ENCODE measurements at regions not wholly inside any gene's neighbourhood (a gene's known extent, or its start where the extent isn't known, plus 50 kb on each side); places are given as distances from the start of the nearest gene placed in this dataset.
"Not testable (repeated sequence)": the region's sequence is repeated elsewhere in the genome, so short reads cannot be mapped to it uniquely, and the experiment has no call there.

- POLR2A ChIA-PET (ENCODE audit: unreplicated experiment): no interaction called here
- Histone ChIP-seq H3F3A (ENCODE audit: low read length, unreplicated experiment) (no peaks in the 10 kb centered on the region), H3K36me3 (ENCODE audit: low read depth, low read length) (no peaks in the 10 kb centered on the region), H3K27me3 (ENCODE audit: low read length) (no peaks in the 10 kb centered on the region), H3K4me2 (ENCODE audit: low read length) (no peak overlapping the region), H3K9me3 (ENCODE audit: low read length) (no peaks in the 10 kb centered on the region), H3K9ac (ENCODE audit: low read length) (no peak overlapping the region), H3K27ac (ENCODE audit: low read length) (no peak overlapping the region), H2AFZ (ENCODE audit: low read length) (no peak overlapping the region), H3K9me2 (replicated peaks; ENCODE audit: low read length) (no peaks in the 10 kb centered on the region), H3K79me2 (ENCODE audit: low read length) (no peaks in the 10 kb centered on the region), H4K20me1 (ENCODE audit: low read length) (no peaks in the 10 kb centered on the region), H3K4me3 (ENCODE audit: low read length) (no peak overlapping the region), H3K4me1 (ENCODE audit: insufficient read depth, low read length) (no peaks in the 10 kb centered on the region)
- no TSS peak for BruUV-seq (replicated peaks)
- CTCF ChIA-PET: no interaction called here
- no peak for ATAC-seq
- no peak for DNase-seq
- intact Hi-C loops (cut with micrococcal nuclease): no loop called here
- TF ChIP-seq EZH2phosphoT487 (IDR thresholded peaks at IDR 0.05; ENCODE audit: borderline replicate concordance, low read length): no peak
- TF ChIP-seq EZH2 (IDR thresholded peaks at IDR 0.05; ENCODE audit: low read length, unreplicated experiment): no peak
- no peak for TF ChIP-seq CTCF (conservative IDR thresholded peaks at IDR 0.05; ENCODE audit: low read depth, low read length)
These were observed 89.3 kb upstream of the ST8SIA4 start for GRCh38 chr5:100992354-100992753.

- BruUV-seq (replicated peaks); intact Hi-C loops (cut with micrococcal nuclease); POLR2A ChIA-PET (ENCODE audit: unreplicated experiment): not testable (repeated sequence)
These were observed 80.5 kb upstream of the ST8SIA4 start for GRCh38 chr5:100983601-100984000.

GRCh38 chr5:100974082-100974481, 71.0 kb upstream of the ST8SIA4 start:
- no peaks in the 10 kb centered on the region for H3K27me3 ChIP-seq (ENCODE audit: low read length)
- no peaks in the 10 kb centered on the region for H3F3A ChIP-seq (ENCODE audit: low read length, unreplicated experiment)
- ATAC-seq: no peak
- no peaks in the 10 kb centered on the region for H3K79me2 ChIP-seq (ENCODE audit: low read length)
- intact Hi-C loops (cut with micrococcal nuclease): no loop called here
- no TSS peak for BruUV-seq (replicated peaks)
- DNase-seq: no peak
- ChIA-PET CTCF (no interaction called here), POLR2A (ENCODE audit: unreplicated experiment) (no interaction called here)
- H4K20me1 ChIP-seq (ENCODE audit: low read length): no peaks in the 10 kb centered on the region
- TF ChIP-seq CTCF (conservative IDR thresholded peaks at IDR 0.05; ENCODE audit: low read depth, low read length) (no peak), EZH2phosphoT487 (IDR thresholded peaks at IDR 0.05; ENCODE audit: borderline replicate concordance, low read length) (no peak), EZH2 (IDR thresholded peaks at IDR 0.05; ENCODE audit: low read length, unreplicated experiment) (no peak)
- no peaks in the 10 kb centered on the region for H3K9me3 ChIP-seq (ENCODE audit: low read length)
- no peak overlapping the region for H3K4me2 ChIP-seq (ENCODE audit: low read length)
- H3K9ac ChIP-seq (ENCODE audit: low read length): no peak overlapping the region
- H3K4me3 ChIP-seq (ENCODE audit: low read length): no peak overlapping the region
- no peaks in the 10 kb centered on the region for H3K36me3 ChIP-seq (ENCODE audit: low read depth, low read length)
- no peaks in the 10 kb centered on the region for H3K9me2 ChIP-seq (replicated peaks; ENCODE audit: low read length)
- H3K27ac ChIP-seq (ENCODE audit: low read length): no peak overlapping the region
- H2AFZ ChIP-seq (ENCODE audit: low read length): no peak overlapping the region
- no peaks in the 10 kb centered on the region for H3K4me1 ChIP-seq (ENCODE audit: insufficient read depth, low read length)

More at GRCh38 chr5:100983601-100984000, 80.5 kb upstream of the ST8SIA4 start:
- H3K9me2 ChIP-seq (replicated peaks; ENCODE audit: low read length); DNase-seq; H3K4me3 ChIP-seq (ENCODE audit: low read length); H2AFZ ChIP-seq (ENCODE audit: low read length); H3K4me2 ChIP-seq (ENCODE audit: low read length); H3K9me3 ChIP-seq (ENCODE audit: low read length); H3K27me3 ChIP-seq (ENCODE audit: low read length); H3K4me1 ChIP-seq (ENCODE audit: insufficient read depth, low read length); H3F3A ChIP-seq (ENCODE audit: low read length, unreplicated experiment); H3K36me3 ChIP-seq (ENCODE audit: low read depth, low read length); H3K9ac ChIP-seq (ENCODE audit: low read length); H3K79me2 ChIP-seq (ENCODE audit: low read length); CTCF ChIA-PET; H3K27ac ChIP-seq (ENCODE audit: low read length); ATAC-seq; H4K20me1 ChIP-seq (ENCODE audit: low read length): not testable (repeated sequence)

Measured in PC-3 (cell line).